WTC11 (cell line): ENCODE measurements at regions not wholly inside any gene's neighbourhood (a gene's known extent, or its start where the extent isn't known, plus 50 kb on each side); places are given as distances from the start of the nearest gene placed in this dataset.

Experiments
- CTCF ChIP-seq: fragments of 200-600 bp; IDR thresholded peaks from 2 replicates; pipeline ENCODE4 v1.8.0; 2022; ENCODE audit warnings: antibody characterized with exemption
- TP53 ChIP-seq: sonication (generic); formaldehyde crosslinking; IDR thresholded peaks from 2 replicates; pipeline ENCODE4 v1.8.1; 2023; ENCODE audit warnings: mild to moderate bottlenecking, missing genetic modification reagents

DNA sequence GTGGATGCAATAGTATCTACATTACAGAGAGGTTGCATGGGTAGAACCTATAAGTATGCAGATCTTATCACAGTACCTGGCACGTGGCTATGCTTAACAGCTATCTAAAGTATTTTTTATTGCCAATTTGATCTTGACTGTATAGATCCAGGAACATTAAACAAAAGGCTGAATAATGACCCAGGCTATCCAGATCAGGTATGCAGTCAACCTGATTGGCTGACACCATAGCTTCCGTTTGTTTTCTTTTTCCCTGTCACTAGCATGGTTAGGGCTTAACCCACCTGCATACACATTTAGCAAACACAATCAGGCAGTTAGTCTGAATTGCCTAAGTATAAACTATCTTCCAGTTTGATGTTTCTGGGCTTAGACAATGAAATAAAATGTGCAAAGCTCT, 264.9 kb upstream of the PLXNA2 start:
- TF ChIP-seq CTCF (no peak), TP53 (CRISPR knock-in tag) (no peak)
